Ovary (tissue), 3 donors: ENCODE measurements at regions not wholly inside any gene's neighbourhood (a gene's known extent, or its start where the extent isn't known, plus 50 kb on each side); places are given as distances from the start of the nearest gene placed in this dataset.

Source experiments
- EP300 ChIP-seq: sonication (generic); formaldehyde crosslinking; IDR thresholded peaks from one replicate; pipeline ENCODE4 v1.6.1; 2017; ENCODE audit warnings: antibody characterized with exemption
- POLR2A ChIP-seq: fragments of 450-650 bp; IDR thresholded peaks from one replicate; pipeline ENCODE4 v1.6.1; 2017; ENCODE audit warnings: antibody characterized with exemption, mild to moderate bottlenecking, moderate library complexity
- TF ChIP-seq, protein P1 (sequence below), 3 donors: fragments of 450-650 bp in 2 of 3; fragments of 200-600 bp in 1 of 3; IDR thresholded peaks; one replicate each; pipeline versions ENCODE4 v1.5.1 to v1.8.0; 2016 to 2022; ENCODE audit warnings: antibody characterized with exemption in 3 of 3, mild to moderate bottlenecking in 1 of 3
- donor health status: DM: no; HTN: no; CAD: no.

DNA sequence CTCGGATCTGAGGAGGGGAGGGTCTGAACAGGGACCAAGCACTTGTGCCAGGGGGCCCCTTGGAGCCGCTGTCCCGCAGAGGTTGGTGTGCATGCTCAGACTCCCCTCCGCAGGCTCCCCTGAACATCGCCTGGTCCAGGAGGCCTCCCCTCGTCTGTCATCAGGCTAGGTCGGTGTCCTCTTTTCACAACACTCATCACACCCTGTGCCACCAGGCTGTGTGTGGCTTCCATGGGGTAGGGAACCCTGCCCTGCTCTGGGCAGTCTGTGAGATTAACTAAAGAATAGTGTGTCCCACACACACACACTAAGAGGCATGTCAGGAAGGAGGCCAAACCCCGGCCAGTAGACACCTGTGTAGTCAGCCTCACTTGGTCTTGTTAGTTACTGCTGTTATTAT, 119.3 kb downstream of the C5orf15 start:
- TF ChIP-seq, protein P1, sequence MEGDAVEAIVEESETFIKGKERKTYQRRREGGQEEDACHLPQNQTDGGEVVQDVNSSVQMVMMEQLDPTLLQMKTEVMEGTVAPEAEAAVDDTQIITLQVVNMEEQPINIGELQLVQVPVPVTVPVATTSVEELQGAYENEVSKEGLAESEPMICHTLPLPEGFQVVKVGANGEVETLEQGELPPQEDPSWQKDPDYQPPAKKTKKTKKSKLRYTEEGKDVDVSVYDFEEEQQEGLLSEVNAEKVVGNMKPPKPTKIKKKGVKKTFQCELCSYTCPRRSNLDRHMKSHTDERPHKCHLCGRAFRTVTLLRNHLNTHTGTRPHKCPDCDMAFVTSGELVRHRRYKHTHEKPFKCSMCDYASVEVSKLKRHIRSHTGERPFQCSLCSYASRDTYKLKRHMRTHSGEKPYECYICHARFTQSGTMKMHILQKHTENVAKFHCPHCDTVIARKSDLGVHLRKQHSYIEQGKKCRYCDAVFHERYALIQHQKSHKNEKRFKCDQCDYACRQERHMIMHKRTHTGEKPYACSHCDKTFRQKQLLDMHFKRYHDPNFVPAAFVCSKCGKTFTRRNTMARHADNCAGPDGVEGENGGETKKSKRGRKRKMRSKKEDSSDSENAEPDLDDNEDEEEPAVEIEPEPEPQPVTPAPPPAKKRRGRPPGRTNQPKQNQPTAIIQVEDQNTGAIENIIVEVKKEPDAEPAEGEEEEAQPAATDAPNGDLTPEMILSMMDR (IDR thresholded peaks at IDR 0.05) = no peak
- no peak for TF ChIP-seq EP300
- no peak for TF ChIP-seq POLR2A
